Endodermal cell (in vitro differentiated cells): ENCODE measurements at regions not wholly inside any gene's neighbourhood (a gene's known extent, or its start where the extent isn't known, plus 50 kb on each side); places are given as distances from the start of the nearest gene placed in this dataset.

Experiments
- DNase-seq: peaks from one replicate; pipeline ENCODE4 v3.0.0-alpha.2; 2017
- H3K27ac ChIP-seq: 2 replicates; pipeline ENCODE4 v1.5.1; 2013; ENCODE audit warnings: mild to moderate bottlenecking, low read depth, low read length, moderate library complexity
- H3K27me3 ChIP-seq: 2 replicates; pipeline ENCODE4 v1.6.1; 2013; ENCODE audit warnings: mild to moderate bottlenecking, low read length, moderate library complexity; ENCODE audit not compliant: insufficient read depth, control insufficient read depth, poor library complexity, severe bottlenecking
- H3K36me3 ChIP-seq: 2 replicates; pipeline ENCODE4 v1.7.0; 2013; ENCODE audit warnings: mild to moderate bottlenecking, low read length, moderate library complexity; ENCODE audit not compliant: control insufficient read depth, insufficient read depth
- H3K4me1 ChIP-seq: one replicate; pipeline ENCODE4 v1.7.0; 2013; ENCODE audit warnings: low read length; ENCODE audit not compliant: control insufficient read depth, insufficient read depth
- H3K4me3 ChIP-seq: 2 replicates; pipeline ENCODE4 v1.5.1; 2013; ENCODE audit warnings: mild to moderate bottlenecking, low read length, moderate library complexity
- H3K9ac ChIP-seq: 2 replicates; pipeline ENCODE4 v1.6.1; 2013; ENCODE audit warnings: mild to moderate bottlenecking, low read length, moderate library complexity; ENCODE audit not compliant: poor library complexity, severe bottlenecking; ENCODE audit errors: extremely low read depth
- H3K9me3 ChIP-seq: 2 replicates; pipeline ENCODE4 v1.6.1; 2013; ENCODE audit warnings: mild to moderate bottlenecking, low read length, moderate library complexity; ENCODE audit not compliant: control insufficient read depth
- H3K27ac Mint-ChIP-seq: 2 replicates; pipeline ENCODE4 v1.8.0; 2020; ENCODE audit warnings: mixed read lengths
- H3K27me3 Mint-ChIP-seq: 2 replicates; pipeline ENCODE4 v1.8.0; 2021; ENCODE audit warnings: mild to moderate bottlenecking, mixed read lengths; ENCODE audit not compliant: insufficient read depth
- H3K36me3 Mint-ChIP-seq: 2 replicates; pipeline ENCODE4 v1.8.0; 2020; ENCODE audit warnings: low read depth, mixed read lengths
- H3K4me1 Mint-ChIP-seq: 2 replicates; pipeline ENCODE4 v1.8.0; 2020; ENCODE audit warnings: mixed read lengths
- H3K4me3 Mint-ChIP-seq: 2 replicates; pipeline ENCODE4 v1.8.0; 2020; ENCODE audit warnings: mild to moderate bottlenecking, moderate library complexity, mixed read lengths
- H3K9me3 Mint-ChIP-seq: 2 replicates; pipeline ENCODE4 v1.8.0; 2020; ENCODE audit warnings: mild to moderate bottlenecking, mixed read lengths
- CTCF ChIP-seq: fragments of 200-600 bp; sonication (generic); conservative IDR thresholded peaks from 2 replicates; pipeline ENCODE4 v1.5.0; 2021; ENCODE audit warnings: antibody characterized with exemption, mild to moderate bottlenecking
- WGBS, 2 experiments: methylation state at CpG; one replicate each; pipeline versions ENCODE4 v1.1.5 to v1.1.7; 2013; ENCODE audit warnings: missing lambda C conversion rate in 2 of 2, mixed read lengths in 1 of 2; ENCODE audit not compliant: insufficient coverage in 1 of 2, insufficient read length in 1 of 2; 5-methylcytosine and 5-hydroxymethylcytosine counted together

- WGBS, 2 experiments: 89 to 92% methylated on average over 3 to 5 of the region's 5 CpGs
- H3K9ac ChIP-seq: no peak overlapping the region
- no peaks in the 10 kb centered on the region for H3K27me3 Mint-ChIP-seq
- H3K27ac Mint-ChIP-seq: no peak overlapping the region
- H3K4me1 ChIP-seq: no peaks in the 10 kb centered on the region
- TF ChIP-seq CTCF: no peak
- H3K9me3 Mint-ChIP-seq: no peaks in the 10 kb centered on the region
- no peak overlapping the region for H3K4me3 ChIP-seq
- H3K4me1 Mint-ChIP-seq: peaks cover 13% of the 10 kb centered on the region
- H3K36me3 Mint-ChIP-seq: no peaks in the 10 kb centered on the region
- no peak overlapping the region for H3K27ac ChIP-seq
- no peaks in the 10 kb centered on the region for H3K36me3 ChIP-seq
- DNase-seq: no peak
- no peak overlapping the region for H3K4me3 Mint-ChIP-seq
- H3K9me3 ChIP-seq: no peaks in the 10 kb centered on the region
- no peaks in the 10 kb centered on the region for H3K27me3 ChIP-seq
Measured at GRCh38 chr2:217517402-217517801, 485.4 kb downstream of the TNS1 start.

GRCh38 chr2:217515615-217516309 lies 487.0 kb downstream of the TNS1 start:
- no peak overlapping the region for H3K4me3 ChIP-seq
- H3K36me3 ChIP-seq: no peaks in the 10 kb centered on the region
- H3K9ac ChIP-seq: no peak overlapping the region
- no peak overlapping the region for H3K4me3 Mint-ChIP-seq
- H3K27ac ChIP-seq: no peak overlapping the region
- TF ChIP-seq CTCF: no peak
- H3K27me3 ChIP-seq: no peaks in the 10 kb centered on the region
- WGBS, 2 experiments: 94 to 98% methylated on average over 5 of the region's 5 CpGs
- no peaks in the 10 kb centered on the region for H3K9me3 ChIP-seq
- no peaks in the 10 kb centered on the region for H3K36me3 Mint-ChIP-seq
- peaks cover 26% of the 10 kb centered on the region for H3K4me1 Mint-ChIP-seq
- H3K4me1 ChIP-seq: peaks cover 3% of the 10 kb centered on the region
- no peak for DNase-seq
- H3K27ac Mint-ChIP-seq: no peak overlapping the region
- H3K9me3 Mint-ChIP-seq: no peaks in the 10 kb centered on the region
- H3K27me3 Mint-ChIP-seq: no peaks in the 10 kb centered on the region

- H3K4me1 Mint-ChIP-seq: peaks cover 40% of the 10 kb centered on the region
- no peaks in the 10 kb centered on the region for H3K9me3 Mint-ChIP-seq
- no peak overlapping the region for H3K4me3 Mint-ChIP-seq
- no peak overlapping the region for H3K27ac Mint-ChIP-seq
- peaks cover 8% of the 10 kb centered on the region for H3K4me1 ChIP-seq
- no peaks in the 10 kb centered on the region for H3K36me3 ChIP-seq
- no peak overlapping the region for H3K9ac ChIP-seq
- H3K9me3 ChIP-seq: no peaks in the 10 kb centered on the region
- 74% methylated on average over 1 of the region's 1 CpG; no CpG with 5 or more reads in 1 of the 2 experiments for WGBS, 2 experiments
- no peak overlapping the region for H3K27ac ChIP-seq
- H3K27me3 ChIP-seq: no peaks in the 10 kb centered on the region
- no peaks in the 10 kb centered on the region for H3K36me3 Mint-ChIP-seq
- no peaks in the 10 kb centered on the region for H3K27me3 Mint-ChIP-seq
- H3K4me3 ChIP-seq: no peak overlapping the region
- no peak for DNase-seq
- TF ChIP-seq CTCF: no peak
Measured at GRCh38 chr2:217513258-217513657, 489.5 kb downstream of the TNS1 start.
